Activated B cell treated with CpG ODN at 0.5 μM for 24 hours (primary cell): ENCODE measurements at regions not wholly inside any gene's neighbourhood (a gene's known extent, or its start where the extent isn't known, plus 50 kb on each side); places are given as distances from the start of the nearest gene placed in this dataset.

ENCODE experiments used
- ATAC-seq: fragments of 200-7000 bp; cut with Tn5 transposase; one replicate; pipeline ENCODE4 v1.10.0; 2021; ENCODE audit warnings: low read depth, mild to moderate bottlenecking, moderate library complexity
- CTCF ChIA-PET: fragments of 350-600 bp; sonication (Branson Sonifier 250); formaldehyde crosslinking; loops from one replicate; lab custom pipeline; 2021; ENCODE audit warnings: antibody characterized with exemption; lab: Charles Lee
- POLR2A ChIA-PET: fragments of 350-600 bp; sonication (Branson Sonifier 250); formaldehyde crosslinking; loops from one replicate; lab custom pipeline; 2021; ENCODE audit warnings: antibody characterized with exemption; lab: Charles Lee
- DNase-seq: peaks from one replicate; pipeline ENCODE4 v3.0.0; 2022
- H3K27ac Mint-ChIP-seq: one replicate; pipeline ENCODE4 v1.8.0; 2020; ENCODE audit warnings: mixed read lengths
- H3K27me3 Mint-ChIP-seq: one replicate; pipeline ENCODE4 v1.8.0; 2021; ENCODE audit warnings: mixed read lengths
- H3K36me3 Mint-ChIP-seq: one replicate; pipeline ENCODE4 v1.8.0; 2021; ENCODE audit warnings: low read depth, mixed read lengths
- H3K4me1 Mint-ChIP-seq: one replicate; pipeline ENCODE4 v1.8.0; 2021; ENCODE audit warnings: mixed read lengths
- H3K4me3 Mint-ChIP-seq: one replicate; pipeline ENCODE4 v1.8.0; 2020; ENCODE audit warnings: mild to moderate bottlenecking, mixed read lengths
- H3K9me3 Mint-ChIP-seq: one replicate; pipeline ENCODE4 v1.8.0; 2020; ENCODE audit warnings: mixed read lengths
- intact Hi-C: fragments of 100-400 bp; cut with micrococcal nuclease; formaldehyde crosslinking; loops from one replicate; pipeline ENCODE4 v1.15.1; 2024
- TF ChIP-seq, protein P1 (sequence below): fragments of 200-600 bp; IDR thresholded peaks from one replicate; pipeline ENCODE4 v1.8.0; 2022; ENCODE audit warnings: antibody characterized with exemption, mild to moderate bottlenecking

DNA sequence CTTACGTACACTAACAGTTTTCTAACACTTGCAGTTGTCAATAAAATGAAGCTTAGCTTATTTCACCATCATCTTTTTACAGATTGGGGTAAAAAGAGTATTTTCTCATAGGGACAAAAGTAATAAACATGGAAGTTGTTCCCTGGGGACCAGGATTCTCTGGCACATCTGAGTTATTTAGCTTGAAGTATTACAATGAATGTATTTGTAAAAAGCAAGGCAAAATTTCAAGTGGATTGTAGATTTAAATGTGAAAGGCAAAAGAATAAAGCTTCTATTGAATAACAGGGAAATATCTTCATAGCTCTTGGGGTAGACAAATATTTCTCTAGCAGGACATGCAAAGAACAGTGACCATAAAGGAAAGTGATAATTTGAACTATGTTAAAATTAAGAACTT, 260.0 kb upstream of the ECI2 start:
- ChIA-PET CTCF (no interaction called here), POLR2A (no interaction called here)
- no peaks in the 10 kb centered on the region for H3K4me1 Mint-ChIP-seq
- no peaks in the 10 kb centered on the region for H3K36me3 Mint-ChIP-seq
- H3K4me3 Mint-ChIP-seq = no peak overlapping the region
- intact Hi-C loops = no loop called here
- H3K27me3 Mint-ChIP-seq = peaks cover 23% of the 10 kb centered on the region
- no peak overlapping the region for H3K27ac Mint-ChIP-seq
- DNase-seq (no peak), ATAC-seq (no peak)
- TF ChIP-seq, protein P1, sequence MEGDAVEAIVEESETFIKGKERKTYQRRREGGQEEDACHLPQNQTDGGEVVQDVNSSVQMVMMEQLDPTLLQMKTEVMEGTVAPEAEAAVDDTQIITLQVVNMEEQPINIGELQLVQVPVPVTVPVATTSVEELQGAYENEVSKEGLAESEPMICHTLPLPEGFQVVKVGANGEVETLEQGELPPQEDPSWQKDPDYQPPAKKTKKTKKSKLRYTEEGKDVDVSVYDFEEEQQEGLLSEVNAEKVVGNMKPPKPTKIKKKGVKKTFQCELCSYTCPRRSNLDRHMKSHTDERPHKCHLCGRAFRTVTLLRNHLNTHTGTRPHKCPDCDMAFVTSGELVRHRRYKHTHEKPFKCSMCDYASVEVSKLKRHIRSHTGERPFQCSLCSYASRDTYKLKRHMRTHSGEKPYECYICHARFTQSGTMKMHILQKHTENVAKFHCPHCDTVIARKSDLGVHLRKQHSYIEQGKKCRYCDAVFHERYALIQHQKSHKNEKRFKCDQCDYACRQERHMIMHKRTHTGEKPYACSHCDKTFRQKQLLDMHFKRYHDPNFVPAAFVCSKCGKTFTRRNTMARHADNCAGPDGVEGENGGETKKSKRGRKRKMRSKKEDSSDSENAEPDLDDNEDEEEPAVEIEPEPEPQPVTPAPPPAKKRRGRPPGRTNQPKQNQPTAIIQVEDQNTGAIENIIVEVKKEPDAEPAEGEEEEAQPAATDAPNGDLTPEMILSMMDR = no peak
- no peaks in the 10 kb centered on the region for H3K9me3 Mint-ChIP-seq

DNA sequence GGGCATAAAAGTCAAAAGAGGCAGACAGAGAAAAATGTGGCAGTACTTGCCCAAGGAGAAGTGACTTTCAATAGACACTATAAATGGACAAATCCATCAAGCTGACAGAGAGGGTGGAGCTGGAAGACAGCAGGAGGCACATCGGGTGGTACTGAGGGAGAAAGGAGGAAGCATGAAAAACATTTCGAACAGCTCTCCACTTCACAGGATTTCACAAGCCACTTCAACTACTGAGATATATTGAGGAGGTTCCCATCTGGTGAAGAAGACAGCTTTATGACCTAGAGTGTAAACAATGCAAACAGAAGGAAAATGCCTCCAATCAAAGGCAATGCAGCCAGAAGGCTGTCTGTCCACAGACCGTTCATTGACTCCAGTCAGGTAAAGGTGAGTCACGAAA, 259.4 kb upstream of the ECI2 start:
- POLR2A ChIA-PET = no interaction called here
- H3K4me3 Mint-ChIP-seq = no peak overlapping the region
- no peaks in the 10 kb centered on the region for H3K36me3 Mint-ChIP-seq
- H3K4me1 Mint-ChIP-seq = no peaks in the 10 kb centered on the region
- CTCF ChIA-PET = no interaction called here
- ATAC-seq (no peak), DNase-seq (no peak)
- peaks cover 20% of the 10 kb centered on the region for H3K27me3 Mint-ChIP-seq
- intact Hi-C loops = no loop called here
- H3K9me3 Mint-ChIP-seq = no peaks in the 10 kb centered on the region
- TF ChIP-seq, protein P1 = no peak
- no peak overlapping the region for H3K27ac Mint-ChIP-seq

DNA sequence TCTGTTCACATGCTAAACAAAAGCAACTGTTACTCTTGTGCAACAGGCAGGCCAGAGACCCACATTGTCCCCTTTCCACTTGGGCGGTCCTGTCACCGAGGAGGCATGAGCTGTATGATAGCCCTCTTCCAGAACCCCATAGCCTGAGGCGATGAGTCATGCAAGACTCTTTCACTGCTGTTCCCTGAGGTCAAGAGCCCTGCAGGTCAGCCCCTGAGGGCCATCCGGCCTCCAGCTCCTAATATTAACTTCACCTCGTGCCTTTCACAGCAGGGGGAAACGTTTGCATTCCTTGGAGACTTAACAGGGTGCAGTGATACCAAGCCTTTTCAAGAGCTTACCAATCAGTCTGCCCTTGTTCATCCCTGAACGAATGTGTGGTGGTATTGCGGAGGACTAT, 253.3 kb upstream of the ECI2 start:
- no peak overlapping the region for H3K27ac Mint-ChIP-seq
- H3K4me1 Mint-ChIP-seq = no peaks in the 10 kb centered on the region
- peaks cover 12% of the 10 kb centered on the region for H3K9me3 Mint-ChIP-seq
- ChIA-PET CTCF (interaction anchor here (1.0 kb wide), 1 partner anchor 11 kb away, joined by 3 read pairs; no protein-coding TSS in a partner anchor), POLR2A (no interaction called here)
- ATAC-seq = no peak
- DNase-seq = no peak
- TF ChIP-seq, protein P1 = no peak
- H3K27me3 Mint-ChIP-seq = peaks cover 4% of the 10 kb centered on the region
- no peak overlapping the region for H3K4me3 Mint-ChIP-seq
- intact Hi-C loops = no loop called here
- H3K36me3 Mint-ChIP-seq = no peaks in the 10 kb centered on the region

DNA sequence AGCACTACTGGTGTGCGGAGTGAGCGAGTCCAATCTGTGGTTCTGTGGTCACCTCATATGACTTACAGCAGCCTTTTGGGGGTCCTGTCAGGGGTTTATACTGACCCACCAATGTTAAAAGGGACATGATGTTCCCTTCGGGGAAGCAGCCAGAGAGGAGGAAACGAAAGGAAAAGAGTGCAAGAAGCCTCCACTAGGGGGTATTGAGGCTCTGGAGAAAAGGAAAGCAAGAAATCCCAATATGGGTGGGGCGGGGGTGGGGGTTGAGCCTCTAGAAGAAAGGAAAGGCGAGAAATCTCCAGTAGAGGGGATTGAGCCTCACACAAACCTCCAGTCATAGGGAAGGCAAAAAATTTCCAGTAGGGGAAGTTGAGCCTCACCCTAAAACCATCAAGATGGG, 249.3 kb upstream of the ECI2 start:
- peaks cover 4% of the 10 kb centered on the region for H3K27me3 Mint-ChIP-seq
- peaks cover 23% of the 10 kb centered on the region for H3K9me3 Mint-ChIP-seq
- CTCF ChIA-PET = no interaction called here
- H3K4me3 Mint-ChIP-seq = no peak overlapping the region
- H3K27ac Mint-ChIP-seq = no peak overlapping the region
- TF ChIP-seq, protein P1 = no peak
- ATAC-seq (no peak), DNase-seq (no peak)
- intact Hi-C loops = no loop called here
- H3K4me1 Mint-ChIP-seq = no peaks in the 10 kb centered on the region
- POLR2A ChIA-PET = no interaction called here
- H3K36me3 Mint-ChIP-seq = no peaks in the 10 kb centered on the region

DNA sequence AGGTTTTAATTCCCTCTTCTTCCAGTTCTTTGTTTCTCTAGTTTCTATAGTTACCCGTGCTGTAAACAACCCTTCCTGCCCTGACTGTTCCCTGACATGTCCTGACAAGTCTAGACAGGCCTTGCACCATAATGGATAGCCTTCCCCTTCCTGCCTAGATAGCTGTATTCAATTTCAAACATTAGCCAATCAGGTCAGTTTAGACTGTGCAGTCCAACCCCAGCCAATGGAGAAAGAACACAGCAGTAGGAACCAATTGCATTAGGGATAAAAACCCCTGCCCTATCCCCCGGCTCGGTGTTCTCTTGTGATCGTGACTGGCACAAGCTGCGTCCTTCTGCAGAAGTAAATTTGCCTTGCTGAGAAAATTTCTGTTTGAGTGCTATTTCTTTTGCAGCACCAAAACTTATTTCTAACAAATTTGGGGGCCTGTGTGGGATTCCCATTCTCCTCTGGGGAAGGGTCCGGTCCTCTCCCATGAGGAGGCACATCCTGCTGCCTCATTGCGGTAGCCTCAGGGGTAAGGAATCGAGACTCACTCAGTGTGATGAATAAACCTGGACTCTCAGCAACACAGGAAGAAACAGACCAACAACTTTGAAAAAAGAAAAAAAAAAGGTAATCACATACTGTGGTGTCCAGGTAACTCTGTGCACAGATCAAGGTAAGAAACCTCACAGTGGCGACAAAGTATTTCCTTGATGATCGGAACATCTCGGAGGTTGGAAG, 248.7 kb upstream of the ECI2 start:
- Mint-ChIP-seq H3K36me3 (no peaks in the 10 kb centered on the region), H3K4me3 (no peak overlapping the region), H3K27me3 (peaks cover 7% of the 10 kb centered on the region), H3K27ac (no peak overlapping the region), H3K9me3 (peaks cover 23% of the 10 kb centered on the region), H3K4me1 (no peaks in the 10 kb centered on the region)
- POLR2A ChIA-PET = no interaction called here
- DNase-seq (no peak), ATAC-seq (no peak)
- TF ChIP-seq, protein P1 = no peak
- CTCF ChIA-PET = interaction anchor here (0.7 kb wide), 1 partner anchor 316 kb away, joined by 3 read pairs; no protein-coding TSS in a partner anchor
- intact Hi-C loops = no loop called here
